GM10847 (cell line): ENCODE measurements at regions not wholly inside any gene's neighbourhood (a gene's known extent, or its start where the extent isn't known, plus 50 kb on each side); places are given as distances from the start of the nearest gene placed in this dataset.

Experiments used
- POLR2A ChIP-seq: IDR thresholded peaks from 2 replicates; pipeline ENCODE4 v1.6.1; 2011; ENCODE audit not compliant: insufficient read length; ENCODE audit errors: extremely low read depth

GRCh38 chr20:60254901-60255411 lies 296.7 kb downstream of the CDH26 start:
- no peak for TF ChIP-seq POLR2A

GRCh38 chr20:60255415-60255814 lies 297.2 kb downstream of the CDH26 start:
- no peak for TF ChIP-seq POLR2A

DNA sequence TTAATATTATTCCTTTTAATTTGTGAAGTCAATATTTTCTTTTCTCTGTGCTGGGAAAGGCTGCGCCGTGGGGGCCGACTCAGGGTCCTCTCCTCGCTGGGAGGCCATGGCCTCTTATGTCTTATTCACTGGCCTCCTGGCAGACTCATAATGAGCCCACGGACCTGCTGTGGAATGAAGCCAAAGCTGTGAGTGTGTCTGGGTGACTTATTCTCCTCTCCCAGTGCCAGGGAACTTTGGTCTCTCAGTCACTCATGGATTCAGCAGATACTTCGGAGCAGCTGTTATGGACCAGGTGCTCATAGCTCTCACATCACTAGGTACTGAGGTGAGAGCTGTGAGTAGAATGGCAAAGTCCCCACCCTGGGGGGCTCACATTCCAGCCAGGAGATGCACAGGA lies 297.6 kb downstream of the CDH26 start:
- TF ChIP-seq POLR2A: no peak

DNA sequence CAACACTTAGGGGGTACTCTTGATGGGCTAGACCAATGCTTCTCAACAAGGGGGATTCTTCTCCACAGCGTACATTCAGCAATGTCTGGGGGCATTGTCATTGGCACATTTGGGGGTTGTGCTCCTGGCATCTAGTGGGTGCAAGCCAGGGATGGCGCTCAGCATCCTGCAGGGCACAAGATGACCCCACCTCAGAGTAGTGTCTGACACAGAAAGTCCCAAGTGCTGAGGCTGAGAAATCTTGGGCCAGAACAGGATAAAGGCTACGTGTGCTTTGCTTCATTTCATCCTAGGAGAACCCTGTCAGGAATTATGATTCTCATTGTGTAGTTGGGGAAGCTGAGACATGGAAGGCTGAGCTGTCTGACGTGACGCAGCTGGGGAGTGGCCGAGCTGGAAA lies 298.6 kb downstream of the CDH26 start:
- TF ChIP-seq POLR2A: no peak

- TF ChIP-seq POLR2A: no peak
Measured at GRCh38 chr20:60257671-60258070, 299.4 kb downstream of the CDH26 start.

DNA sequence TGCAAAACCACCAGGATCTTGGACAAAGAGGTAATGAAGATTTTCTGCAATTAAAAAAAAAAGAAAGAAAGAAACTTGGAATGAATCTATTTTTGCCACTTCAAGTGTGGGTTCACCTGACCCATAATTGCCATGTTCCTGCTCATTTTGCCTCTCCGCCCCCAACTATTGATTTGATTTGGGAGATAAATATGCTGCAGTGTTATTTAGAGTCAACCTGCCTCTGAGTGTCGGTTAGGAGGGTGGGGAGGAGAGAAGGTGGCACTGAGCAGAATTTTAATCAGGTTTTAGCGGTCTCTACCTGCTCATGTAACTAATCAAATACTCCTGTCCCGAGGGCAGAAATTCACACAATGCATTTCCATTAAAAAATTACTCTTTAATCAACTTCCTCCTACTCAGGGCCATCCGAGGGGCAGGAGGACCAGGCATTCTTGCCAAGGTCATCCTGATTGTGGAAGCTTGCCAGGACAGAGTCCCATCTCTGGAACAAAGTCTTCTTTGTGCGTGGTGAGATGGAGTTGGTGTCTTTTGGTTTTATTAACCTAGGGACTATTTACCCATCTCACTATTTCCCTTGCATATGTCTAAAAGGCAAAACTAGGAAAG lies 300.1 kb downstream of the CDH26 start:
- TF ChIP-seq POLR2A: no peak

- TF ChIP-seq POLR2A: no peak
Measured at GRCh38 chr20:60261333-60261732, 303.1 kb downstream of the CDH26 start.

DNA sequence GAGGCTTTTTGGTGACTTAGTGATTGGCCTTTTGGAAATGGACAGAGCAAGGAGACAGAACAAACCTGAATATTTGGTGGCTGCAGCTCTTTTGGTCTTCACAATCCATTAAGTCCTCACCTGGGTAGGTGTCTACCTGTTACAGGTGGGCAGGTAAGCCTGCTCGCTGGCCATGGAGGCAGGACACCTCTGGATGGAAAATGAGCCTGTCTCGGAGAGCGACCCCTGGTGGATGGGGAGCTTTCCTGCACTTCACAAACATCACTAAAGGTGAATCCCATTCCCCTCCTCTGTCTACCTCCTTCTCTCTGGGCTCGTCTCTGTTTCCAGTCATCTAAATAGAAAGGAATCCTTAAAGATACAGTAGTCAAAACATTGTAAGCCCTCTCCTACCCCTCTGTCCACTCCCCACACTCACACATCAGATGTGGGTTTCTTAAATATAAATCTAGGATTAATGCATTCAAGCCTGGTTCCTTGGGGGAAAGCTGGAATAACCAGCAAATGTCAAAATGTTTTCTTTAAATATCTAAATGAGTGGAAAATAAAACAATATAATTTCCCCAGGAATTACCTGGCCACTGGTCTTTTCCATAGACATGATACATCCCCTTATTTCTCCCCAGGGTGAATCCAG lies 304.9 kb downstream of the CDH26 start:
- no peak for TF ChIP-seq POLR2A

- no peak for TF ChIP-seq POLR2A
Measured at GRCh38 chr20:60263725-60264709, 305.8 kb downstream of the CDH26 start.

GRCh38 chr20:60266177-60266823 lies 308.1 kb downstream of the CDH26 start:
- TF ChIP-seq POLR2A: no peak

GRCh38 chr20:60268491-60268890 lies 310.3 kb downstream of the CDH26 start:
- TF ChIP-seq POLR2A: no peak

DNA sequence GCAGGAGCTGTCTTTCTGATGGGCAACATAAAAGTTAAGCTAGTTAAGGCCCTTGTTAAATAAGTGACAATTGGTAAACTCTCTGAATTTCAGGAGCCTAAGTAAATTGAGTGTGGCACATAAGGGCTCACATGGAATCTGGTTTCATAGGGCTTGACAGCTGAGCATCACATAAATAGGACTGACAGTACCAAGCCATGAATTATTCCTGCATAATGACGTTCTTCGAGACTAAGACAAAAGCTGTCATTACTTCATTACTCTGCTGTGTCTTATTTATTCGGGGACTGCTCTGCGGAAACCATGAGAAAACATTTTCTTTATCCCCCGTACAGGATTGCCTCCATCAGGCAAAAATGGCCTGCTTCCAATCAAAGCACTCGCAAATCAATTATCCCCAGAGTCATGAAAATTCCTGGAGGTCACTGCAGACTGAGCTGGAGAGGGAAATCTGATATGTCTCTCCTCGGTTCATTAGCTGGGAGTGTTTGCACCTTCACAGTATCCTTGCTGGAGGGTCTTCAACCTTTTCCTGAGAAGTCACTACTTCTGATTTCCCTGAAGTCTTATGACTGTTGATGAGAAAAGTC lies 311.4 kb downstream of the CDH26 start:
- TF ChIP-seq POLR2A: no peak

GRCh38 chr20:60270341-60270740 lies 312.1 kb downstream of the CDH26 start:
- no peak for TF ChIP-seq POLR2A

DNA sequence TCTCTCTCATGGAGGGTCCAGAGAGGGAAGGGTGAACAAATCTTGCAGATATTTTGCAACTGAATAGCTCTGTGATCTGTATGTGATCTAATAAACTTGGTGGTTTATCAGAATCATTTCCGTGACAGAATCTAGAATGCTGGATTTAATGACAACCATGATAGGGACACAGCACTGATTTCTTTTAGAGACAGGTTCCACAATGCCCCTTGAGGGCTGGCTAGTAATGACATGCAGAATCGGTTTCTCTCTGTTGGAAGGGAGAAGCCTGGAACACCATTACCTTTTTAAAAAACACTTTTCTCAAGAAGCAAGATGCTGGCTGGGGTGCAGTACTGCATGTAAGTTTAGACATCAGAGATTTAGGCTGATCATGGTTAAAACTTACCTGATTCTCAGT lies 313.4 kb downstream of the CDH26 start:
- no peak for TF ChIP-seq POLR2A

DNA sequence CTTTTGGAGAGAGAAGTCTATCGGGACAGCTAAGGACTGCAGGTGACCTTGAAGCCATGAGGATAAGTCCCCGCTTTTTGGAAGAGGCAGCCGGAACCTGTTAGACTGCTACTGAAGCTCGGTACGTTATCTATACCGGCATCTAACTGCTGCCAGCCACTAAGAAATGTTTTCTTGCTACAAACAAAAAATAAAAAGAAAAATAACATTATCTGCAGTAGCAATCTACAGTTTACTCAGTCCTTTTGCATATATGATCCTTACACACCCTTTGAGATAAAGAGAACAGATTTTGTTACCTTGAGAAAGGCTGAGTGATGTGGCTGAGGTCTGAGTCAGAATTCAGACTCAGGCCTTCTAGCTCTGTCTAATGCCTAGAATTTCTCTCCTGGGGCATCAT lies 314.6 kb downstream of the CDH26 start:
- TF ChIP-seq POLR2A: no peak
